Left lung (tissue), 4 donors: ENCODE measurements at regions not wholly inside any gene's neighbourhood (a gene's known extent, or its start where the extent isn't known, plus 50 kb on each side); places are given as distances from the start of the nearest gene placed in this dataset.
"Not testable (repeated sequence)": the region's sequence is repeated elsewhere in the genome, so short reads cannot be mapped to it uniquely, and the experiment has no call there.

Experiments
- ATAC-seq: fragments of 200-7000 bp; cut with Tn5 transposase; one replicate; pipeline ENCODE4 v1.9.1; 2020; ENCODE audit warnings: moderate library complexity
- DNase-seq, 4 donors: peaks; one replicate each; pipeline ENCODE4 v3.0.0-alpha.2; 2013 to 2020
- H3K27ac ChIP-seq, 2 donors: fragments of 200-600 bp; sonication (generic) in 1 of 2; one replicate each; pipeline versions ENCODE4 v1.5.0 to v1.8.0; 2020 to 2021
- H3K27me3 ChIP-seq, 2 donors: fragments of 200-600 bp; sonication (generic) in 1 of 2; one replicate each; pipeline versions ENCODE4 v1.5.0 to v1.8.0; 2020 to 2021
- H3K36me3 ChIP-seq, 2 donors: fragments of 200-600 bp; sonication (generic) in 1 of 2; one replicate each; pipeline versions ENCODE4 v1.5.0 to v1.8.0; 2020 to 2021
- H3K4me1 ChIP-seq, 2 donors: fragments of 200-600 bp; one replicate each; pipeline ENCODE4 v1.8.0; 2021
- H3K4me3 ChIP-seq, 2 donors: fragments of 200-600 bp; sonication (generic) in 1 of 2; one replicate each; pipeline versions ENCODE4 v1.5.0 to v1.8.0; 2020 to 2021; ENCODE audit warnings: mild to moderate bottlenecking in 1 of 2
- H3K9me3 ChIP-seq, 2 donors: fragments of 200-600 bp; sonication (generic) in 1 of 2; one replicate each; pipeline versions ENCODE4 v1.5.0 to v1.8.0; 2020 to 2021
- CTCF ChIP-seq, 2 donors: fragments of 200-600 bp; sonication (generic) in 1 of 2; IDR thresholded peaks; one replicate each; pipeline versions ENCODE4 v1.5.0 to v1.8.0; 2021; ENCODE audit warnings: antibody characterized with exemption in 2 of 2
- intact Hi-C, 2 donors: fragments of 100-400 bp; cut with DNase I; formaldehyde crosslinking; loops; one replicate each; pipeline versions ENCODE4 v1.11.2 to v1.14.2; 2022
- donor health status: DM: no; HTN: yes; CAD: no.
- donor health status: DM: no; HTN: no; CAD: no.

- H3K27me3 ChIP-seq: peaks cover 0 to 6% of the 10 kb centered on the region in 2 donors
- no peak overlapping the region for H3K27ac ChIP-seq
- ATAC-seq (no peak), DNase-seq (peak in 1 of 4 donors; percentile 5)
- H3K9me3 ChIP-seq: no peaks in the 10 kb centered on the region
- H3K36me3 ChIP-seq: no peaks in the 10 kb centered on the region
- intact Hi-C loops: no loop called here
- no peaks in the 10 kb centered on the region for H3K4me1 ChIP-seq
- no peak for TF ChIP-seq CTCF (IDR thresholded peaks at IDR 0.05)
- H3K4me3 ChIP-seq: no peak overlapping the region
Measured at GRCh38 chr15:77892335-77892734, 185.2 kb downstream of the TBC1D2B start.

DNA sequence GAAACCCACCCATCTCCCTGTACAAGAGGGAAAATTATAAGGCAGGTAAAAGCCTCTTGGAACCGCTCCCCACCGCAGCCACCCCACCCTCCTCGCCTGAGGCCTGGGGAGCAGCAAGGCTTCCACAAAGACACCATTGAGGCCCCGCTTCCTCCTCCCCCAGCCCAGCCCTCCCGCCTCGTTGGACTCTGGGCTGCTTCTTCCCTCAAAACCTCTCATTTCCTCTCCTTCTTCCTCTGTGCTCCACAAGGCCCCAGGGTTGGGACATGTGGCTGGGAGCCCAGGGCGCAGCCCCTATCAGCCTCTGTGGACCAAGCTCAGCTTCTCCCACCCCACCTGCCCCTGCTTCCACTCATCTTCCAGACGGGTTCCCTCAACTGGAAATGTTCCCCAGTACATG is 185.6 kb downstream of the TBC1D2B start:
- H3K4me1 ChIP-seq, H3K27me3 ChIP-seq, H3K27ac ChIP-seq, H3K4me3 ChIP-seq, H3K9me3 ChIP-seq, intact Hi-C loops, H3K36me3 ChIP-seq, ATAC-seq: not testable (repeated sequence)
- DNase-seq: peak in 1 of 4 donors; percentile 47

- H3K4me3 ChIP-seq, H3K9me3 ChIP-seq, H3K4me1 ChIP-seq, H3K27me3 ChIP-seq, H3K27ac ChIP-seq, intact Hi-C loops, H3K36me3 ChIP-seq: not testable (repeated sequence)
- peak; percentile 10 for ATAC-seq
- peak in 2 of 4 donors; percentile 62 to 66 for DNase-seq
Measured at GRCh38 chr15:77890911-77891801, 186.4 kb downstream of the TBC1D2B start.

- H3K36me3 ChIP-seq, H3K4me3 ChIP-seq, intact Hi-C loops, H3K27me3 ChIP-seq, H3K4me1 ChIP-seq, ATAC-seq, H3K27ac ChIP-seq, H3K9me3 ChIP-seq: not testable (repeated sequence)
- DNase-seq: peak in 1 of 4 donors; percentile 49
Measured at GRCh38 chr15:77889828-77890725, 187.4 kb downstream of the TBC1D2B start.

DNA sequence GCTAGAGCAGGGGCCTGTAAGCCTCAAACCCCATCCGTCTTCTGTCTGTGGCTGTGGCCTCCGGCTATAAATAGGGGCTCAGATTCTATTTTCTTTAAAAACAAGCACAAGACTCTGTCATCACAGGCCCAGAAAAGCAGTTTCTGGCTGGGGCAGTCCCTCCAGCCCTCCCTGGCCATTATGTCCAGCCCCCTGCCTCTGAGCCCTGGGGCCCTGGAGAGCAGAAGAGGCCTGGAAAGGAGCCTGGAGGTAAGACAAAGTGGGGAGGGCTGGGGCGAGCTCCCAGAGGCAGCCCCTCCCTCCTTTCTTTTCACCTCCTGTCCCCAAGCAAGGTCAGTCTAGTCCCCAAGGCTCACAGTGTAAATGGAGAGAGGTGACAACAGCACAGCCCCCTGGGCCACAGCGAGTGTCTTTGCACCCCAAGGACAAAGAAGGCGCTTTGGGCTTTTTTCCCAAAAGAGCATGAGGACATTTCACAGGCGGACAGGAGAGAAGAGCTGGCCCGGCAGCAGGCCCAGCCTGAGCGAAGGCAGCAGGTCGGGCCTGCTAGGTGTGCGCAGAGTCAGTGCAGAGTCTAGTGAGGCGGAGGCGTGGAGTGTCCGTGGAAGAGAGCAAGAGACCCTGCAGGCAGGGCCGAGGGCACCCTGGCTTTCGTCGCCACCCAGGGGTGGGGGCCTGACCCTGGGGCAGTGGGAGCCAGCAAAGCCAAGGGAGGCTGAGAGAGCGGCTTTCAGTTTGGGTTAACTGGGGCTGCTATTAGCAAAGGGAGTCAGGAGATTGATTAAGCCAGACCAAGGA is 188.3 kb downstream of the TBC1D2B start:
- TF ChIP-seq CTCF (IDR thresholded peaks at IDR 0.05): no peak
- no peaks in the 10 kb centered on the region for H3K9me3 ChIP-seq
- intact Hi-C loops: no loop called here
- H3K27me3 ChIP-seq: peaks cover 0 to 3% of the 10 kb centered on the region in 2 donors
- H3K4me3 ChIP-seq: no peak overlapping the region
- H3K4me1 ChIP-seq: no peaks in the 10 kb centered on the region
- H3K27ac ChIP-seq: peak overlapping the region in 1 of 2 donors; percentile 7
- DNase-seq (peak in 1 of 4 donors; percentile 52), ATAC-seq (no peak)
- no peaks in the 10 kb centered on the region for H3K36me3 ChIP-seq

DNA sequence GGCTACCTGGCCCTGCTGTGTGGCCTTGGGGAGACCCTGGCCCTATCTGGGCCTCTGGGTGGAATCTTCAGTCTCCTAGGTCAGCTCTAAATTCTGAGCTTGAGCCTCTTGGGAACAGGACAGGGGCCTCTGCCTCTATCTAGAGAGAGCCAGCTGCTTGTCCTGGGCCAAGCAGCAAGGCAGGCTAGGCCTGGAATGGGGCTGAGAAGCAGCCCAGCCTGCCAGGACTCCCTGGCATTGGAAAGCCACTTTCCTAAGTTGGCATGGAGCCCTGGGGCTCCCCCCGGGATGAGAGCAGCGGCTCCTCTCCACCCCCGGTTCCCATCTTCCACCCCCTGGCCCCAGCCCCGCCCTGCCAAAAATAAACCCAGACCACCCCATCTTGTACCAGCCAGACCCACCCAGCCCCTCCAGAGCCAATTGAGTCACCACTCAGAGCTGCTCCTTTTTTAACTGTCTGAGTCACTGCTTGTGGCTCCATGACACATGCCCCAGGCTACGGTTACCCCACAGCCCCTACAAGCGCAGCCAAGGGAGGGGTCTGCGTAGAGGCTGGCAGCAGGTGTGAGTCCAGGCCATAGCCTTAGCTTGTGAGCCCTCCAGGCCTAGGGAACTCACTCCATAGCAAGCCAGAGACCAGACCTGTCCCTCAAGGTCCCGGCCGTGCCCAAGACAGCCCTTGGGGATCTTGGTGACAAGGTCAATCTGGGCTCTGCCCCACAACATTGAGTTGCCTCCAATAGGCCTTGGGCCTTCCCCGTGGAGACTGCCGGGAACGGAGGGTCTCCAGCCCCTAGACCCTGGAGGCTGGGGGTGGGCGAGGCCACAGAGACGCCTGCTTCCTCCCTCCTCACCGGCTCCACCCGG is 189.7 kb downstream of the TBC1D2B start:
- H3K36me3 ChIP-seq, intact Hi-C loops, H3K4me3 ChIP-seq, H3K4me1 ChIP-seq, H3K9me3 ChIP-seq, H3K27me3 ChIP-seq, H3K27ac ChIP-seq: not testable (repeated sequence)
- DNase-seq: peak in 1 of 4 donors; percentile 11
- ATAC-seq: peak; percentile 63
